HEK293T (cell line): ENCODE measurements at regions not wholly inside any gene's neighbourhood (a gene's known extent, or its start where the extent isn't known, plus 50 kb on each side); places are given as distances from the start of the nearest gene placed in this dataset.

Experiments used
- BHLHE40 ChIP-seq: fragments of 450-650 bp; IDR thresholded peaks from 2 replicates; pipeline ENCODE4 v1.6.1; 2016; ENCODE audit warnings: mild to moderate bottlenecking, moderate library complexity, borderline replicate concordance
- CTBP1 ChIP-seq: fragments of 450-650 bp; IDR thresholded peaks from 2 replicates; pipeline ENCODE4 v1.6.1; 2016; ENCODE audit warnings: borderline replicate concordance
- ELF4 ChIP-seq: fragments of 450-650 bp; IDR thresholded peaks from 2 replicates; pipeline ENCODE4 v1.6.1; 2017; ENCODE audit warnings: antibody characterized with exemption
- FOXM1 ChIP-seq: fragments of 450-650 bp; IDR thresholded peaks from 2 replicates; pipeline ENCODE4 v1.6.1; 2017; ENCODE audit warnings: mild to moderate bottlenecking, borderline replicate concordance
- LEF1 ChIP-seq: fragments of 450-650 bp; IDR thresholded peaks from 2 replicates; pipeline ENCODE4 v1.6.1; 2017; ENCODE audit warnings: mild to moderate bottlenecking, borderline replicate concordance
- PKNOX1 ChIP-seq: fragments of 450-650 bp; IDR thresholded peaks from 2 replicates; pipeline ENCODE4 v1.6.1; 2016
- SUZ12 ChIP-seq: fragments of 450-650 bp; IDR thresholded peaks from 2 replicates; pipeline ENCODE4 v1.6.1; 2016; ENCODE audit warnings: mild to moderate bottlenecking
- ZNF384 ChIP-seq: fragments of 450-650 bp; IDR thresholded peaks from 2 replicates; pipeline ENCODE4 v1.6.1; 2016

DNA sequence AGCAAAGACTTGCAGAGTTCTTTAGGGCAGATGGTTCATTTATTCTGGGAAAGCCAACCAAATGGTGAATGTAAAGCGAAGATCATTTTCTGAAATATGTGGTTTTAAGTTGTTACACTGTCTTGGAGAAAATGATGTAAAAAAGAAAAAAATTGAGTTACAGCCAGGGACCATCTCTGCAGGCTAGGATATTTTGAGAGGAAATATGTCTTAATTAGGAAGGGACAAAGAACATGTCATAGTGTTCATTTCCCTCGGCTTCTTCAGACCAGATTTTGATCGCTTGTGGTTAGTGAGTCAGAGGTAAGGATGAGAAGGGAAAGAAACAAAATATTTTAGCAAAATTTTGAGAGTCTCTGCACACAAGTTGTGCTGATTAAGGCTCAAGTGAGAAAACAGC lies 59.0 kb upstream of the C1QTNF7 start:
- TF ChIP-seq SUZ12 (no peak), ELF4 (no peak), PKNOX1 (no peak), ZNF384 (no peak), FOXM1 (no peak), CTBP1 (no peak), BHLHE40 (no peak), LEF1 (no peak)
